Activated CD4-positive, CD25-positive, alpha-beta regulatory T cell treated with anti-CD3 and anti-CD28 coated beads, Interleukin-2, amount 50 U/mL, for 24 hours (primary cell): ENCODE measurements at regions not wholly inside any gene's neighbourhood (a gene's known extent, or its start where the extent isn't known, plus 50 kb on each side); places are given as distances from the start of the nearest gene placed in this dataset.
A peak's percentile ranks its signal among the peaks of the same experiment; 100 is the strongest.
"Not testable (repeated sequence)": the region's sequence is repeated elsewhere in the genome, so short reads cannot be mapped to it uniquely, and the experiment has no call there.

Experiments
- ATAC-seq, 2 donors: fragments of 150-1000 bp; cut with Tn5 transposase; one replicate each; pipeline ENCODE4 v1.10.0; 2021; ENCODE audit warnings: mild to moderate bottlenecking in 1 of 2, moderate library complexity in 1 of 2

DNA sequence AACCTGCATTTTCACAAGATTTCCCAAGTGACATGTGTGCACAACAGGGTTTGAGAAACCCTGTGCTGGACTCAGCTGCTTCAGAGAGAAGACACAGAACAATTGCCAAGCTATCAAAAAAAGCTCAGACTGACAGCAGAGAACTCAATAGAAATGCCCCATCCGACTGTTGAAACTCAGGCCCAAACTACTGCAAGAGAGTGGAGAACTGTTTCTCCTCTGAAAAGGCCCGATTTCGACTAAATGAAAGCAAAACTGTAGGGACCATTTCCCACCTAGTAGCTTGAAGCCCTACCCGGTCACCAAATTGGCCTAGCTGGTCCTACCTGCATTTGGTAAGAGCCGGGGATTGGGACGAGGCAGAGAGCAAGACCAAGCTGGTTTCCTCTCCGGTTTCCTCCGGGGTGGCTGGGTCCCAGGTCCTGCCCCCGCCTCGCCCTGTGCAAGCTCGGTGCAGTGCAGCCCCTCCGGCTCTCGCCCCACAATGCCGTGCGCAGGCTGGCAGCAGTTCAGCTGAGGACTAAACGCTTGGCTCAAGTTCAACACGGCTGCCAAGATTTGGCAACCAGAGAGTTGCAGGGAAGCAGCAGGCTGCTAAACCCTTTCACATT is 1180.6 kb downstream of the VRK1 start:
- peak; percentile 82 to 85 for ATAC-seq

DNA sequence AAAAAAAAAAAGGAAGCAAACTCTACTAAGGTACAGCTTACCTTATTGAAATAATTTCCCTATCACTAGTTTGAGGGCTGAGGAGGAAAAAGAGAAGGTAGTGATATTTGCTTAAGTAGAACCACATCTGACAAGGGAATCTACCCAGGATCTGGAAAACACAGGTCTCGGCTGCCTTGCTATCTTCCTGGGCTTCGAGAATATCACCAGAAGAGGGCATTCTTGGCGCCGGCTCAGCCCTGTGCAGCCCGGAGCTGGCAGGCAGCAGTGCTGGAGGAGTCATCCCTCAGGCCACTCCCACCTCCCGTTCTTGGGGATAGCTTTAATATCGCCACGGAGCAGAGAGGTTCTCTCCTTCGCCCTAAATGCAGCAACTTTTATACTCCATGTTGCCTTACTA is 1181.2 kb downstream of the VRK1 start:
- ATAC-seq, result peak; percentile 89 to 91

DNA sequence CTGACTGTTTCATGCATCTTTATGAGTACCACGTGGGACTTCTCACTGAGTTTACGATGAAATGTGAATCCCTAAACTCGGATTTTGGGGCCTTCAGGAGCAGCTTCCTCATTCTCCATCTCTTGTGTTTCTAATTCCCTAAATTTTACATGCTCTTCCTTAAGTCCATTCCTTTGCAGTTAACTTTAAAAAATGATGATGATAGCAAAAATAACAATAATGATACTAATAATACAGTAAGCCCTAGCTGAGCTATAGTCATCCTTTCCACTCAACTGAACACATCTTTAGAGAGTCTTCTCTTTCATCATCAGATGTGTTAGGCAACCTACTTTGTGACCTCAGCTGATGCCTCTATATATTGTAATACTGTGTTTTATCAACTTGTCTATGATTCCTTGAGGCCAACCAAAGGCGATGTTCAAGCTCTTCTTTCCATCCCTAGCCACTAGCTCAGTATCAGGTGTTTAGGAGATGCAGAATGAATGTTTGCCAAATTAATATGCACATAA is 1196.4 kb downstream of the VRK1 start:
- ATAC-seq, result peak; percentile 82

GRCh38 chr14:97994020-97994531 is 1196.9 kb downstream of the VRK1 start:
- peak; percentile 76 to 79 for ATAC-seq

DNA sequence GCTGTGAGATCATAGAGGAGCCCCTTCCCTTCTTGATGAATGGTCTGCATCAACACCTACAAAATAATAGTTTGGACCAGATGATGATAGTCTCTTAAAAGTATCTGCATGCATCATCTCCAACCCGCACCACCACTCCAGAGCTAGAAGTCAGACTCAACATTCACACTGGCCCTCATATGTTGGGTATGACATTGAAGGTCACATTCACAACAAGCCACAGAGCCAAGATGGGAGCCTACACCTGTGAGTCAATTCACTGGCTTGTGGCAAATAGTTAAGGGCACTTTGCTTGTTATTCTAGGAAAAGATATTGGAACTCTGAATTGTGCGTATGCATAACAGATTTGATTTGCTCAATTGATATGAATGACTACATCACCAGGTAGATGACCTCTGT is 1197.9 kb downstream of the VRK1 start:
- no peak for ATAC-seq

DNA sequence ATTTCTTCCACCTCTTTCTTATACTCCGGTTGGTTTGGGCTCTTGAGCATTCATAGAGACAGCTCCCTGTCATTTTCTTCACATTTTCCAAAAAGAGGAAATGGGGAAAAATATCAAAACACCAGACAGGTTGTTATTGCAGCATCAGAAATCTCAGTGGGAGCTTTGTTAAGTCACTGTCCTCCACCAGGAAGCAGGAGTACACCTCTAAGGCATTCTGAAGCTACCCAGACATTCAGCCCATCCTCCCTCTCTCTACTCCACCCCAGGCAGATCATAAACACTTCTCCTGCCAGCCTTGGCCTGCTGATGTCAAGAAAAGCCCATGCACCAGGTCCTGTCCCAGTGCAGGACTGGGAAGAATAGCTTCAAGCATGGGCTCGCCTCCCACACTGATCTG is 1198.3 kb downstream of the VRK1 start:
- no peak for ATAC-seq

DNA sequence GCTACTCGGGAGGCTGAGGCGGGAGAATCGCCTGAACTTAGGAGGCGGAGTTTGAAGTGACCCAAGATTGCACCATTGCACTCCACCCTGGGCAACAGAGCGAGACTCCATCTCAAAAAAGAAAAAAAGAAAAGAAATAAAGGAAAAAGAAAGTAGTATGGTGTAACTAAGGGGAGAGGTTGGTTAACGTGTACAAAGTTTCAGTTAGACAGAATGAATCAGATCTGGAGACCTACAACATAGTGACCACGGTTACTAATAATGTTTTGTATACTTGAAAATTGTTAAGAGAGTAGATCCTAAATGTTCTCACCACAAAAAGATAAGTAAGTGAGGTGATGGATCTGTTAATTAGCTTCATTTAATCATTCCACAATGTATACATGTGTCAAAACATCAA is 1208.8 kb downstream of the VRK1 start:
- ATAC-seq, result peak; percentile 58 to 61

DNA sequence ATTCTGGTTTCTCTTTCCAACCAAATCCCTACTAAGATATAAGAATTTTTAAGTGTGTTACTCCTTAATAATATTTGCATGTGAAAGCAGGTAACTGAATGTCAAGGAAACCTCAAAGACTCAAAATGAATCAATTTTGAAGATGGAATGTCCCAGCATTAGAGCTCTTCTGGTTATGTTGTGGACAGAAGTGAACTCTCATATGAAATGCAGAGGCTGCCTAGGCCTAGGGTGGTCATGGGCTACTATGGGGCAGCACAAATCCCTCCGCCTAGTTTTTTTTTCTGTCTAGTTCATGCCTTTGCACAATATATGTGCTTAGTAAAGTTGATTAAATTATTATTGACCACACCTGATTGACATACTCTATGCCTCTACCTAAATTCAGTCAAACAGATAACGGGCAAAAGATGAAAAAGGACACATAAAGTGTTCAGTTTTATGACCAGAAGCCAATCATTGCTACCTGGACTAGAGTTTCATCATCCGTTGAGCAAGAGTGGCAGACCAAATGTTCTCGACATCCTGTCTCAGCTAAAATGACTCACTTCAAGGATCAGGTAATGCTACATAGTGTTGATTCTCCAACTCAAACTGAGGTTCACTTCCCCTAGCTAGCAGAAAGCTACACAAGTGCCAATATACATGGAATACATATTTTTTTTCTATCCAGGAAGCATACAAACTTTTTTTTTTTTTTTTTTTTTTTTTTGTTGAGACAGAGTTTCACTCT is 1211.4 kb downstream of the VRK1 start:
- peak; percentile 61 to 83 for ATAC-seq

- ATAC-seq, result not testable (repeated sequence)
Observed at GRCh38 chr14:98009177-98009576, 1212.0 kb downstream of the VRK1 start.

DNA sequence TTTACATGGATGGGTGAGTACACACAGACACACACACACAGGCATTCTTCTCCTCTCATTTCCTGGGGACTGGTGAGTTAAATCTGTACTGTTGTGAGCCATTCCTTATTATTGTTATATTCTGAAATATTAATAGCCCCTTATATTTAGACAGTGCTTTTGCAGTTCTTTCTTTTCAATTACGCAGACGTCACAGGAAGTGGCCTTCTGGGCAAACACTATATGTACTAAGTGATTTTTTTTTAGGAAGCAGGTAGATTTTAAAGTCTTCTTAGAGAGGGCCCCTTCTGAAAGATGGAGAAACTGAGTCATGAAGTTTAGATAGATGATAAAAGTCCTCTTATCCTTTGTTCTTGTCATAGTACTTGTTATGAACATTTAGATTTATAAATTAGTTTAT is 1213.6 kb downstream of the VRK1 start:
- ATAC-seq, result no peak

GRCh38 chr14:98014851-98015615 is 1217.9 kb downstream of the VRK1 start:
- ATAC-seq, result no peak

GRCh38 chr14:98015921-98016320 is 1218.7 kb downstream of the VRK1 start:
- ATAC-seq, result peak in 1 of 2 donors; percentile 56

GRCh38 chr14:98018628-98019027 is 1221.4 kb downstream of the VRK1 start:
- peak in 1 of 2 donors; percentile 69 for ATAC-seq

- ATAC-seq, result no peak
Observed at GRCh38 chr14:98022541-98023520, 1225.6 kb downstream of the VRK1 start.

DNA sequence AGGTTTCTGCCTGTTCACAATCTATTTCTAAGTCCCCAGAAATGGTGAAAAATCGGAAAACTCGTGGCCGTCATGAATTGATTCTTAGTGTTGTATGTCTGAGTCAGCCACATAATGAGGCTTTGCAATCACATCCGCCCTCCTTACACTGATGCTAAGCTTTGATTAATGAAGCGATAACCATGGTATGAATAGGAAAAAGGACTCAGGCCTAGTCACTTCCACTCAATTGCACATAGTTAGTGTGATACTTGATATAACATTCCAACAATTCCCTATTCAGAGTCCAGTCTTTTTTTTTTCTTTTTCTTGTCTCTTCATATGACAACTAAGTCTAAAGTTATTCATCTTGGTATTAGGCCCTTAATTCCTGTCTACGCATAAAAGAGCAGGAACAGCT is 1231.0 kb downstream of the VRK1 start:
- ATAC-seq, result no peak

DNA sequence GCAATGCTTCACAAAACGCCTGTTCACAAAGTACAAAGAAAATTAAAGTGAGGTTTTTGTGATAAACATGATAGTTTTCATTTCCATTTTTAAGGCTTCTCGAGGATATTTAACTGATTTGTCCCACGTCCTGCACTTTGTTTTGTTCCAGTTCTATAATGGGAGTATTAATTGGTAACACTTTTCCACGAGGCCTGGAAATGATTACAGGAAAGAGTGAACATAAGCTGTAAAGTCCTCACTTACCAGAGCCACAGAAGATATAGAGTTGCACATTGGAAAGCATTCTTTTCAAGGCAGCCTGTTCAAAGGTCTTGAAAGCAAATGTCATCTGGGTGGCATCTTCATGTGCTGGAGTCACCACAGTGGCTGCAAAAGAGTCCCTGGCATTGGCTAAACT is 1236.6 kb downstream of the BCL11B start:
- no peak for ATAC-seq

DNA sequence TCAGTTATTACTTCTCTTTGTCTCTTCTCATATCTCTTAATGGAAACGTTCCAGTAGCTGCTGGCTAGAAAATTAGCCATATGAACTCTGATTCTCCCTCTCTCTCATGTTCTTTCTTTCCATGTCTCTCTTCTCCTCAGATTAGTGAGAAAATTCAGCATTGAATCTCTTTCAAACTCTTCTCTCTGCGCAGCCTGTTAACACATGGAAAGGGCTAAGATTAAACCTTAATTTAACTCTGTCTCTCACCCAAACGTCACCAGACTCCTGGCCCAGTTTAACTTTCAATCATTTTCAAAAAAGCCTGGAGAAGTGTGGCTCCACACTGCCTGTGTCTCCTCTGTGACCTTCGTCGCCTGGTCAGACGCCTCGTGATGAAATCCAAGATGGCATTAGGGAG is 1234.2 kb downstream of the BCL11B start:
- ATAC-seq, result no peak

- ATAC-seq, result no peak
Observed at GRCh38 chr14:98056946-98057345, 1215.1 kb downstream of the BCL11B start.

DNA sequence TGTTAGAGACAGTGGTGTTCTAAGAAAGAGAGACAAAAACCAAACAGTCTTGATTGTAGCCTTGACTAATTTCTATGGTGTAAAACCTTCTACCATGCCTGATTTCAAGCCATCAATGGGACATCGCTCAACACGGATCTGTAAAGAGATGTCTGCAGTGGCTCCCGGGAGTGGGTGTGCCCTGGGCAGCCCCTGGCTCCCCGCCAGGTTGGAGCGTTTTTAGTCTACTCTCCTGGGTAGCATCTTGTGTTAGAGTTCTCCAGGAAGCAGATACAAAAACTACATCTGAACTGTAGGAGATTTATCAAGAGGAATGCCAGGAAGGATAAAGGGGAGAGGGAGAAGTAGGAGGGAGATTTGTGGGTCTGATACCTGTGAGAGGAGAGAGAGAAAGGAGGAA is 1212.9 kb downstream of the BCL11B start:
- ATAC-seq, result no peak

DNA sequence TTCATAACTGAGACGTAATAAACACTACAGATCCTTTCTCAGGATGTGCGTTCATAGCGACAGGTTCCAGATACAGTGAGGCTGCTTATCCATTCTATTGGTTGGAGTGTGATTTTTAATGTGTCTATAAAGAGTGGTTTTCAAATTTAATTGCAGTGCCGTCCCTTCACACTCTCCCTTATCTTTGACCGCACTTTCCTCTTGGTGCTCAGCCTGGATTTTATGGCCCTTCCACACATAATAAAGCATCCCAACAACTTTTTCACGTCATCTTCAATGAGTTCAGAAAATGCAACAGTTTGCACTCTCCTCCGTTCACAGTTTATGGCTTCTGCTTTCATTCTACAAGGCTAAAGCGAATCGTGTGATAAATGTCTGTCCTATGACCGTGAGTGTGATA is 1209.9 kb downstream of the BCL11B start:
- ATAC-seq, result no peak

DNA sequence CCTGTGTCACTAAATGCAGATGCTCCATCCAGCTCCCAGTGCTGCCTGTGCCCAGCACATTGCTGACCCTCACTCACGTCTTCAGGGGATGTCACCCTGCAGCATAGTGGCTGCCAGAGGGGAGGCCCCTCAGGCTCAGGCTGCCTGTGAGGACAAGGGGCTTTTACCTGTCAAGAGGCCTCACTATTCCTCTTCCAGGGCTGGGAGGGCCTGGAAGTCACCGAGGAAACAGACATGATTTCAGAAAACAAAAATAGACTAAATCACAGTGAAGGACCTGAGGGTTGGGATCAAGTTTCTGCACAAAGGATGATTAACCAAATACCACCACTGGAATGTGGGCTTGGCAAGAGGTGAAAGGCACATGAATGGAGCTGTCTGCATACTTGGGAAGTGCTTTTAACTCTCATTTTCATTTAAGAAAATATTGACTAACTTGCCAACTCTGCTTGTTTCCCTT is 1202.3 kb downstream of the BCL11B start:
- ATAC-seq, result no peak

DNA sequence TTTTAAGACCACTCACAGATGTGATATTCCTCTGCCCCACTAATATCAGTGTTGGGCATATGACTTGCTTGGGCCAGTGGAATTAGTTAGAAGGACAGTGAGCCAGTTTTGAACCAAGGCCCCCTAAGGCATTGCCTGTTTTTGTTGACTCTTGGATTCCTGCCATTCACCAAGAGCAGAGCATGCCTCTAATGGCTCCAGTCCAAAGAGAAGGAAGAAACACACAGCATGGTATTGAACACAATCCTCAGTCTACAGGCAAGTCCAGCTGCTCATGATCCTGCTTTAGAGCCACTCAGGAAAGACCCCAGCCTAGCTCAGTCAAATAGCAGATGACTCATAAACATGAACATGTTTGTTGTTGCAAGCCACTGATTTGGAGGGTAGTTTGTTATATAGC is 1201.5 kb downstream of the BCL11B start:
- no peak for ATAC-seq
